ENCODE measurements at regions not wholly inside any gene's neighbourhood (a gene's known extent, or its start where the extent isn't known, plus 50 kb on each side); places are given as distances from the start of the nearest gene placed in this dataset.

- Histone ChIP-seq H2BK15ac (ENCODE audit: low read depth, low read length) (no peak overlapping the region), H3K4me2 (ENCODE audit: insufficient read depth, insufficient read length, low read length) (no peak overlapping the region), H4K20me1 (ENCODE audit: control insufficient read depth, insufficient read depth, insufficient read length) (no peaks in the 10 kb centered on the region), H4K8ac (replicated peaks; ENCODE audit: insufficient read length, low read depth, low read length) (no peak overlapping the region), H2AK5ac (ENCODE audit: insufficient read length, low read length) (no peak overlapping the region), H3K23me2 (ENCODE audit: insufficient read length, low read depth, low read length, poor library complexity, severe bottlenecking) (no peaks in the 10 kb centered on the region), H2BK5ac (ENCODE audit: insufficient read length, low read length) (no peak overlapping the region), H3K23ac (ENCODE audit: insufficient read length, low read depth, low read length) (no peak overlapping the region), H3K9ac (ENCODE audit: extremely low read depth, insufficient read length, low read length) (no peak overlapping the region), H2BK120ac (ENCODE audit: low read depth, low read length, poor library complexity, severe bottlenecking) (no peak overlapping the region), H4K5ac (ENCODE audit: insufficient read length, low read depth, low read length) (no peak overlapping the region), H3K14ac (ENCODE audit: insufficient read depth, low read length) (no peak overlapping the region), H2BK20ac (ENCODE audit: low read depth, low read length, poor library complexity, severe bottlenecking) (no peak overlapping the region), H3K4me1 (ENCODE audit: insufficient read depth, low read length) (no peaks in the 10 kb centered on the region), H3K18ac (ENCODE audit: insufficient read length, low read depth, low read length) (no peak overlapping the region), H3K79me1 (ENCODE audit: insufficient read depth, low read depth, low read length, poor library complexity, severe bottlenecking) (no peaks in the 10 kb centered on the region), H3K4ac (ENCODE audit: low read depth, low read length) (no peak overlapping the region), H2BK12ac (ENCODE audit: insufficient read length, low read depth, low read length) (no peak overlapping the region), H3T11ph (ENCODE audit: low read length) (no peak overlapping the region), H3K79me2 (ENCODE audit: insufficient read depth, low read length) (no peaks in the 10 kb centered on the region), H3K27ac (ENCODE audit: insufficient read length, low read depth, low read length) (no peak overlapping the region), H4K91ac (ENCODE audit: insufficient read length, low read depth, low read length) (no peak overlapping the region), H3K56ac (ENCODE audit: insufficient read length, low read depth, low read length) (no peak overlapping the region), H2AFZ (ENCODE audit: low read length) (no peak overlapping the region), H3K27me3 (ENCODE audit: insufficient read depth, low read length) (no peaks in the 10 kb centered on the region), H3K9me3 (ENCODE audit: control insufficient read depth, low read depth, low read length) (no peaks in the 10 kb centered on the region)
- TF ChIP-seq, protein P1, sequence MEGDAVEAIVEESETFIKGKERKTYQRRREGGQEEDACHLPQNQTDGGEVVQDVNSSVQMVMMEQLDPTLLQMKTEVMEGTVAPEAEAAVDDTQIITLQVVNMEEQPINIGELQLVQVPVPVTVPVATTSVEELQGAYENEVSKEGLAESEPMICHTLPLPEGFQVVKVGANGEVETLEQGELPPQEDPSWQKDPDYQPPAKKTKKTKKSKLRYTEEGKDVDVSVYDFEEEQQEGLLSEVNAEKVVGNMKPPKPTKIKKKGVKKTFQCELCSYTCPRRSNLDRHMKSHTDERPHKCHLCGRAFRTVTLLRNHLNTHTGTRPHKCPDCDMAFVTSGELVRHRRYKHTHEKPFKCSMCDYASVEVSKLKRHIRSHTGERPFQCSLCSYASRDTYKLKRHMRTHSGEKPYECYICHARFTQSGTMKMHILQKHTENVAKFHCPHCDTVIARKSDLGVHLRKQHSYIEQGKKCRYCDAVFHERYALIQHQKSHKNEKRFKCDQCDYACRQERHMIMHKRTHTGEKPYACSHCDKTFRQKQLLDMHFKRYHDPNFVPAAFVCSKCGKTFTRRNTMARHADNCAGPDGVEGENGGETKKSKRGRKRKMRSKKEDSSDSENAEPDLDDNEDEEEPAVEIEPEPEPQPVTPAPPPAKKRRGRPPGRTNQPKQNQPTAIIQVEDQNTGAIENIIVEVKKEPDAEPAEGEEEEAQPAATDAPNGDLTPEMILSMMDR (conservative IDR thresholded peaks at IDR 0.05), result no peak
- DNase-seq, result no peak
- Mint-ChIP-seq H3K4me3 (no peak overlapping the region), H3K4me1 (peaks cover 19 to 45% of the 10 kb centered on the region in 2 experiments), H3K9me3 (no peaks in the 10 kb centered on the region), H3K27ac (no peak overlapping the region), H3K27me3 (ENCODE audit: low read depth) (peaks cover 30% of the 10 kb centered on the region), H3K36me3 (ENCODE audit: insufficient read depth in 1 of 3, low read depth in 3 of 3) (no peaks in the 10 kb centered on the region)
- WGBS (ENCODE audit: extremely low coverage, insufficient read length, low lambda C conversion rate), result no CpG with 5 or more reads among the region's 7 CpGs
Measured at GRCh38 chr14:96737881-96738280, 59.3 kb upstream of the VRK1 start.

Data from H9 (cell line).